PFSK-1 (cell line): ENCODE measurements at regions not wholly inside any gene's neighbourhood (a gene's known extent, or its start where the extent isn't known, plus 50 kb on each side); places are given as distances from the start of the nearest gene placed in this dataset.

Experiments used
- SIN3A ChIP-seq: IDR thresholded peaks from 2 replicates; pipeline ENCODE4 v1.6.1; 2012; ENCODE audit warnings: mild to moderate bottlenecking, low read length, moderate library complexity, borderline replicate concordance; ENCODE audit not compliant: insufficient read depth
- TAF1 ChIP-seq: IDR thresholded peaks from 2 replicates; pipeline ENCODE4 v1.6.1; 2012; ENCODE audit warnings: low read length, control low read depth, borderline replicate concordance; ENCODE audit not compliant: insufficient read depth
- TF ChIP-seq, protein P1 (sequence below), 2 experiments: IDR thresholded peaks; 2 replicates each; pipeline versions ENCODE4 v1.6.1 to v1.8.0; 2011 to 2012; ENCODE audit warnings: low read depth in 2 of 2, low read length in 2 of 2, control low read depth in 1 of 2, inconsistent platforms in 1 of 2, mild to moderate bottlenecking in 1 of 2, moderate library complexity in 1 of 2; ENCODE audit not compliant: insufficient read depth in 1 of 2

DNA sequence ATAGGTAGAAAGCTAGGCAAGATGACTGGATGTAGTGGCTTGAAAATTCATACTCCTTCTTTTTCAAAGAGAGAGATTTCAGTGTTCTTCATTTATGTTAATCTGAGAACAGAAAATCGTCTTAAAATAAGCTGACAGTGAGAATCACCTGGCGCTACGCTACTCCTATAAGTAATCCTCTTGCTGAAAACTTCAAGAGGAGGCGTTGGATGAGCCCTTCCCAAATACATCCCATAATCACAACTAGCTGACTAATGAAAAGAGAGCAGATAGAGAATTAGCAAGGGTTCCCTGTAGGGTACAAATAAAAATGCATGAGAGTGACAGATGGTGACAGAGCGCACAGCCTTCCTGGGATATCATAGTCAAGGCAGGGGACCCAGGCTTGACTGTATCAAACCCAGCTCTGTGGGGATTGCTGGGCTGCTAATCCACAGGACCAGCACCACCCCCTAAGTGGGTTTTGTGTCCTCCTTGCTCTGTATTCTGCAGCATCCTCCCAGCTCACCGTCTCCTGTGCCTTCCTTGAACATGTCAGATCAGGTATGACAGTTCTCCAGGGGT, 280.2 kb downstream of the SP3 start:
- TF ChIP-seq, protein P1, sequence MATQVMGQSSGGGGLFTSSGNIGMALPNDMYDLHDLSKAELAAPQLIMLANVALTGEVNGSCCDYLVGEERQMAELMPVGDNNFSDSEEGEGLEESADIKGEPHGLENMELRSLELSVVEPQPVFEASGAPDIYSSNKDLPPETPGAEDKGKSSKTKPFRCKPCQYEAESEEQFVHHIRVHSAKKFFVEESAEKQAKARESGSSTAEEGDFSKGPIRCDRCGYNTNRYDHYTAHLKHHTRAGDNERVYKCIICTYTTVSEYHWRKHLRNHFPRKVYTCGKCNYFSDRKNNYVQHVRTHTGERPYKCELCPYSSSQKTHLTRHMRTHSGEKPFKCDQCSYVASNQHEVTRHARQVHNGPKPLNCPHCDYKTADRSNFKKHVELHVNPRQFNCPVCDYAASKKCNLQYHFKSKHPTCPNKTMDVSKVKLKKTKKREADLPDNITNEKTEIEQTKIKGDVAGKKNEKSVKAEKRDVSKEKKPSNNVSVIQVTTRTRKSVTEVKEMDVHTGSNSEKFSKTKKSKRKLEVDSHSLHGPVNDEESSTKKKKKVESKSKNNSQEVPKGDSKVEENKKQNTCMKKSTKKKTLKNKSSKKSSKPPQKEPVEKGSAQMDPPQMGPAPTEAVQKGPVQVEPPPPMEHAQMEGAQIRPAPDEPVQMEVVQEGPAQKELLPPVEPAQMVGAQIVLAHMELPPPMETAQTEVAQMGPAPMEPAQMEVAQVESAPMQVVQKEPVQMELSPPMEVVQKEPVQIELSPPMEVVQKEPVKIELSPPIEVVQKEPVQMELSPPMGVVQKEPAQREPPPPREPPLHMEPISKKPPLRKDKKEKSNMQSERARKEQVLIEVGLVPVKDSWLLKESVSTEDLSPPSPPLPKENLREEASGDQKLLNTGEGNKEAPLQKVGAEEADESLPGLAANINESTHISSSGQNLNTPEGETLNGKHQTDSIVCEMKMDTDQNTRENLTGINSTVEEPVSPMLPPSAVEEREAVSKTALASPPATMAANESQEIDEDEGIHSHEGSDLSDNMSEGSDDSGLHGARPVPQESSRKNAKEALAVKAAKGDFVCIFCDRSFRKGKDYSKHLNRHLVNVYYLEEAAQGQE (IDR thresholded peaks at IDR 0.05; ENCODE audit: insufficient read depth in 1 of 2, low read depth in 2 of 2, low read length in 2 of 2): no peak
- TF ChIP-seq SIN3A (no peak), TAF1 (no peak)
